RWPE2 (cell line): ENCODE measurements at regions not wholly inside any gene's neighbourhood (a gene's known extent, or its start where the extent isn't known, plus 50 kb on each side); places are given as distances from the start of the nearest gene placed in this dataset.

ENCODE experiments used
- ATAC-seq: fragments of 200-7000 bp; cut with Tn5 transposase; 3 replicates; pipeline ENCODE4 v1.9.1; 2021; ENCODE audit warnings: low read depth
- DNase-seq: peaks from one replicate; pipeline ENCODE4 v3.0.0-alpha.2; 2020; ENCODE audit warnings: low spot score
- H3K27ac ChIP-seq: fragments of 450-650 bp; 2 replicates; pipeline ENCODE4 v1.5.1; 2017; ENCODE audit warnings: mild to moderate bottlenecking; ENCODE audit not compliant: poor library complexity, severe bottlenecking
- H3K27me3 ChIP-seq: fragments of 250-450 bp; sonication (Bioruptor Pico); 2 replicates; pipeline ENCODE4 v1.5.1; 2021; ENCODE audit warnings: mild to moderate bottlenecking, moderate library complexity; ENCODE audit not compliant: insufficient read depth, poor library complexity, severe bottlenecking
- H3K36me3 ChIP-seq: fragments of 250-450 bp; sonication (Bioruptor Pico); 2 replicates; pipeline ENCODE4 v1.5.1; 2020; ENCODE audit warnings: low read depth, mild to moderate bottlenecking, moderate library complexity
- H3K4me1 ChIP-seq: fragments of 250-450 bp; sonication (Bioruptor Pico); 2 replicates; pipeline ENCODE4 v1.5.1; 2021; ENCODE audit warnings: mild to moderate bottlenecking, moderate library complexity; ENCODE audit not compliant: insufficient read depth, poor library complexity, severe bottlenecking
- H3K4me3 ChIP-seq: fragments of 250-450 bp; sonication (Bioruptor Pico); 2 replicates; pipeline ENCODE4 v1.5.1; 2021; ENCODE audit warnings: mild to moderate bottlenecking, moderate library complexity; ENCODE audit not compliant: severe bottlenecking
- H3K9me3 ChIP-seq: fragments of 250-450 bp; sonication (Bioruptor Pico); 2 replicates; pipeline ENCODE4 v1.5.1; 2021; ENCODE audit warnings: mild to moderate bottlenecking, moderate library complexity; ENCODE audit not compliant: severe bottlenecking
- TF ChIP-seq, protein P1 (sequence below): fragments of 450-650 bp; IDR thresholded peaks from one replicate; pipeline ENCODE4 v1.5.1; 2017; ENCODE audit warnings: mild to moderate bottlenecking, moderate library complexity; ENCODE audit not compliant: poor library complexity, severe bottlenecking

DNA sequence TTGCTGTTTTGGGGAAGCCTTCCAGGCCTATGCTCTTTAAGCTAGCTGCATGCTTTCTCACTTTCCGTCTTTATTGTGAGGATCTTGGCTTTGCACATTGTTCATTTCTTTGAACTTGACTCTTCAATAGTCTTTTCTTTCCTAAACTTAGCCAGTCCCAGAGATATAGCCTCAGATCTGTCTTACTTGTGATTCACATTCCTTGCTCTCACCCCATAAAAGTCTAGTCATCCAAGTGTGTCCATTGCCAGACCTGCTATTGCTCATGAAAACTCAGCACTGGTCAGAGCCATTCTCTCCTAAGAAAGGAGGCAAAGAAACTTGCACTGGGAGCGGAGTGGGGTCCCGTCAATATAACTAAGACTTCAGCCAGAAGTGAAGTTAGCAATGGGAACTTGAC is 275.0 kb upstream of the CTSO start:
- H3K4me1 ChIP-seq, result no peaks in the 10 kb centered on the region
- H3K9me3 ChIP-seq, result no peaks in the 10 kb centered on the region
- ATAC-seq (no peak), DNase-seq (no peak)
- H3K4me3 ChIP-seq, result no peak overlapping the region
- TF ChIP-seq, protein P1, sequence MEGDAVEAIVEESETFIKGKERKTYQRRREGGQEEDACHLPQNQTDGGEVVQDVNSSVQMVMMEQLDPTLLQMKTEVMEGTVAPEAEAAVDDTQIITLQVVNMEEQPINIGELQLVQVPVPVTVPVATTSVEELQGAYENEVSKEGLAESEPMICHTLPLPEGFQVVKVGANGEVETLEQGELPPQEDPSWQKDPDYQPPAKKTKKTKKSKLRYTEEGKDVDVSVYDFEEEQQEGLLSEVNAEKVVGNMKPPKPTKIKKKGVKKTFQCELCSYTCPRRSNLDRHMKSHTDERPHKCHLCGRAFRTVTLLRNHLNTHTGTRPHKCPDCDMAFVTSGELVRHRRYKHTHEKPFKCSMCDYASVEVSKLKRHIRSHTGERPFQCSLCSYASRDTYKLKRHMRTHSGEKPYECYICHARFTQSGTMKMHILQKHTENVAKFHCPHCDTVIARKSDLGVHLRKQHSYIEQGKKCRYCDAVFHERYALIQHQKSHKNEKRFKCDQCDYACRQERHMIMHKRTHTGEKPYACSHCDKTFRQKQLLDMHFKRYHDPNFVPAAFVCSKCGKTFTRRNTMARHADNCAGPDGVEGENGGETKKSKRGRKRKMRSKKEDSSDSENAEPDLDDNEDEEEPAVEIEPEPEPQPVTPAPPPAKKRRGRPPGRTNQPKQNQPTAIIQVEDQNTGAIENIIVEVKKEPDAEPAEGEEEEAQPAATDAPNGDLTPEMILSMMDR, result no peak
- no peak overlapping the region for H3K27ac ChIP-seq
- no peaks in the 10 kb centered on the region for H3K27me3 ChIP-seq
- no peaks in the 10 kb centered on the region for H3K36me3 ChIP-seq

DNA sequence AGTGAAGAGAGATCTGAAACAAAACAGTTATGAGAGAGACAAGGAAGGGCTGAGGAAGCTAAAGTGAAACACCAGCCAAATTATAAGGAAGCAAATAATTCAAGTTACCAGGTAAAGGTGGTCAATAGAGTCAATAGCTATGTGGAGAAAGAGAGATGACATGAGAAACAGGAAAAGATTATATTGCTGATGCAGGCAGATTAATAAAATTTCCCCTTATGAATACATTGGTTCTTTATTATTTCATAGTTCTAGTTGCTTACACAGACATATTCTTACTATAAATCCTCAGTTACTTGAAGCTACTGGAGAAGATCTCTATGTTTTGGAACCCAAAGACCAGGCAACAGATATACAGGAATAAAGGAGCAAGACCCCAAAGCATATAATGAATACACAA is 273.7 kb upstream of the CTSO start:
- H3K27ac ChIP-seq, result no peak overlapping the region
- ATAC-seq, result no peak
- no peaks in the 10 kb centered on the region for H3K4me1 ChIP-seq
- DNase-seq, result no peak
- H3K9me3 ChIP-seq, result no peaks in the 10 kb centered on the region
- TF ChIP-seq, protein P1, result no peak
- no peak overlapping the region for H3K4me3 ChIP-seq
- H3K36me3 ChIP-seq, result no peaks in the 10 kb centered on the region
- H3K27me3 ChIP-seq, result no peaks in the 10 kb centered on the region

DNA sequence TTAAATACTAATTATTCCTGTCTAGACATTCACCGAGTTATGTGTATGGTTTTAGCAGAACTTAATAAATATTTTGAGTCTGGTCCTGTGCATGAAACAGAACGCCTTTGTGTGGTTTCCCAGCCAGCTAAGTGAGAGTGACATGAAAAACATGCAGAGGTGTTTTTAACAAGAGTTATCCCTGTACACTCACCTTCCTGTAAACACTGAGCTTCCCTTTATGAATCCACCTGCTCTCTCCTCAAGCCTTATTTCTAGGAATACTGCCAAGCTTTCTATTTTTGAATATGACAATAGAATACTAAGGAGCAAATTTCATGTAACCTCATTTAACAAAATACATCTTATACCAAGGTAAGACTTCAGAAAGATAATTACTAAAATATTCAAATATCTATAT is 270.3 kb upstream of the CTSO start:
- Histone ChIP-seq H3K4me1 (no peaks in the 10 kb centered on the region), H3K9me3 (no peaks in the 10 kb centered on the region), H3K36me3 (no peaks in the 10 kb centered on the region), H3K27ac (no peak overlapping the region), H3K4me3 (no peak overlapping the region), H3K27me3 (no peaks in the 10 kb centered on the region)
- DNase-seq, result no peak
- TF ChIP-seq, protein P1, result no peak
- no peak for ATAC-seq

DNA sequence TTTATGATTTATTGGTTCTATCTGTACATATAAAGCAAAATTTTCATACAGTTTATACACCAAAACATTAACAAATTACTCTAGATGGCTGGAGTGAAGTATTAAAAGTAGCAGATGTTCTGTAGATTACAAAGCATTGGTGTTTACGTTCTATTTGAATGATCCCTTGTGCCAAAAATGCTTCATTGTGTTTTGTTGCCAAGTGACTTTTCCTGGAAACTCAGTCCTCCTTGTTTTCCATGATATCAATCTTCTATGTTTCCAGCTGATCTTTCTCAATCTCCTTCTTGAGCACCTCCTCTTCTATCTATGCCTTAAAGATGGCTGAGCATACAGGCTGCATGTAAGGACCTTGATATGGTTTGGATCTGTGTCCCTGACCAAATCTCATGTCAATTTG is 263.6 kb upstream of the CTSO start:
- ATAC-seq (no peak), DNase-seq (no peak)
- Histone ChIP-seq H3K4me3 (no peak overlapping the region), H3K9me3 (no peaks in the 10 kb centered on the region), H3K36me3 (no peaks in the 10 kb centered on the region), H3K27ac (no peak overlapping the region), H3K27me3 (no peaks in the 10 kb centered on the region), H3K4me1 (no peaks in the 10 kb centered on the region)
- TF ChIP-seq, protein P1, result no peak

DNA sequence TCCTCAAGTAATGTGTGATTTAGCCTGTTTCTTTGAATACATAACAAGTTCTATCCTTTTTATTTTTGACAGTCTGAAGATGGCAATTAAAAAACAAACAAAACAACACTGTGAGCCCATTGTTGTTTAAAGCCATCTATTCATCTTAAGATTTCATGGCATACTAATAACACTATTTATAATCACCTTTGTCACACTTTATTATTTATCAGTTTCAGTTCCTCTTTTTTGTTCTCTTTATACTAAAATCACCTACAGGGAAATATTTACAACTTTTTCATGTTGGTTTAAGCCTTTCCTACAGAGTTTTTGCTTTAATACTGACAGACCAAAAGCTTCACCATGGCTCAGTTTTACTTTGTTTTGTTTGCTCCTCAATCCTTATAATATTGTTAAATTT is 247.4 kb upstream of the CTSO start:
- no peak for ATAC-seq
- Histone ChIP-seq H3K9me3 (no peaks in the 10 kb centered on the region), H3K4me1 (no peaks in the 10 kb centered on the region), H3K27me3 (no peaks in the 10 kb centered on the region), H3K27ac (no peak overlapping the region), H3K36me3 (no peaks in the 10 kb centered on the region), H3K4me3 (no peak overlapping the region)
- TF ChIP-seq, protein P1, result no peak
- no peak for DNase-seq
